ENCODE measurements at regions not wholly inside any gene's neighbourhood (a gene's known extent, or its start where the extent isn't known, plus 50 kb on each side); places are given as distances from the start of the nearest gene placed in this dataset.
"Not testable (repeated sequence)": the region's sequence is repeated elsewhere in the genome, so short reads cannot be mapped to it uniquely, and the experiment has no call there.

DNA sequence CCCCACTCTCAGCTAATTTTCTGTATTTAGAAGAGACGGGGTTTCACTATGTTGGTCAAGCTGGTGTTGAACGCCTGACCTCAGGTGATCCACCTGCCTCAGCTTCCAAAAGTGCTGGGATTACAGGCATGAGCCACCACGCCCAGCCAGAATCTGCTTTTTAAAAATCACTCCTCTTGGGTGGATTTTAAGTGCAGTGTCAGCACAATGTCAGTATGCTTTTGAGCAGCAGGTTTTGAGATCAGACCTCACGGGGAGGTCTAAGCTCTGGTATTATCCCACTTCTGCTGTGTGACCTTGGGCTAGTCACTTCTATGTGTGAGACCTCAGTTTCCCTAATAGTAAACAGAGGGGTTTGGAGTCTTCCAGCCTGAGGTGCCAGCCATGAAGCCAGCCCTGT, 51.8 kb upstream of the GSC start:
- Histone ChIP-seq H4K20me1 (ENCODE audit: insufficient read depth, low read length) (no peaks in the 10 kb centered on the region), H3K4me2 (ENCODE audit: insufficient read depth, low read length) (no peak overlapping the region), H2AFZ (ENCODE audit: low read length) (no peak overlapping the region), H3K36me3 (ENCODE audit: insufficient read depth, low read length) (no peaks in the 10 kb centered on the region), H3K4me1 (ENCODE audit: insufficient read depth, low read length) (no peaks in the 10 kb centered on the region), H3K9me3 (ENCODE audit: low read depth, low read length) (no peaks in the 10 kb centered on the region), H3K79me2 (ENCODE audit: insufficient read depth, low read length) (no peaks in the 10 kb centered on the region), H3K27ac (ENCODE audit: low read depth, low read length) (no peak overlapping the region), H3K27me3 (ENCODE audit: insufficient read depth, low read length) (no peaks in the 10 kb centered on the region), H3K4me3 (ENCODE audit: insufficient read depth, low read length) (no peak overlapping the region)
- TF ChIP-seq CTCF (IDR thresholded peaks at IDR 0.05; ENCODE audit: extremely low read depth, low read depth, low read length), result no peak
- DNase-seq (ENCODE audit: insufficient read length, low spot score, missing footprints), result no peak

DNA sequence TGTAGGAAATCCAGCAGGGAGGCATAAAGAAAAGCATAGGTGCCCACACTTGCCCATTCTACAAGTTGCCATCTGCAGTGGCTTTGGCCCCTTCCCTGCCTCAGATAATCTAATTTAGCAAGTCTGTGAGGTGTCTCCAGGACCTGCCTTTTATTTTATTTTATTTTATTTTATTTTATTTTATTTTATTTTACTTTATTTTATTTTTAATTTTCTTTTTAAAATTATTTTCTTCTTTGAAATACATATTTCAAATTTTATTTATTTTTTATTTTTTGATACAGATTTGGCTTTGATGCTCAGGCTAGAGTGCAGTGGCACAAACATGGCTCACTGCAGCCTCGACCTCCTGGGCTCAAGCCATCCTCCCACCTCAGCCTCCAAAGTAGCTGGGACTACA, 51.0 kb upstream of the GSC start:
- not testable (repeated sequence) for H3K27me3 ChIP-seq (ENCODE audit: insufficient read depth, low read length); DNase-seq (ENCODE audit: insufficient read length, low spot score, missing footprints); H3K4me1 ChIP-seq (ENCODE audit: insufficient read depth, low read length); H3K36me3 ChIP-seq (ENCODE audit: insufficient read depth, low read length); H3K4me3 ChIP-seq (ENCODE audit: insufficient read depth, low read length); H2AFZ ChIP-seq (ENCODE audit: low read length); H3K9me3 ChIP-seq (ENCODE audit: low read depth, low read length); H3K4me2 ChIP-seq (ENCODE audit: insufficient read depth, low read length); H4K20me1 ChIP-seq (ENCODE audit: insufficient read depth, low read length); H3K79me2 ChIP-seq (ENCODE audit: insufficient read depth, low read length); H3K27ac ChIP-seq (ENCODE audit: low read depth, low read length)
